SU-DHL-6 (cell line): ENCODE measurements at regions not wholly inside any gene's neighbourhood (a gene's known extent, or its start where the extent isn't known, plus 50 kb on each side); places are given as distances from the start of the nearest gene placed in this dataset.

ENCODE experiments used
- CTCF ChIP-seq: fragments of 200-600 bp; sonication (generic); IDR thresholded peaks from one replicate; pipeline ENCODE4 v1.5.1; 2017; ENCODE audit warnings: antibody characterized with exemption, mild to moderate bottlenecking, low read length, moderate library complexity; ENCODE audit not compliant: insufficient read depth, poor library complexity, severe bottlenecking
- EZH2phosphoT487 ChIP-seq: fragments of 200-600 bp; sonication (generic), shearing (Covaris generic); conservative IDR thresholded peaks from 2 replicates; pipeline ENCODE4 v1.6.1; 2018; ENCODE audit warnings: mild to moderate bottlenecking, antibody characterized with exemption, low read length, moderate library complexity, mixed read lengths

- no peak for TF ChIP-seq CTCF
- TF ChIP-seq EZH2phosphoT487: no peak
Observed at GRCh38 chr5:72624641-72625236, 117.5 kb upstream of the ZNF366 start.
